GM23248 (cell line): ENCODE measurements at regions not wholly inside any gene's neighbourhood (a gene's known extent, or its start where the extent isn't known, plus 50 kb on each side); places are given as distances from the start of the nearest gene placed in this dataset.

ENCODE experiments used
- DNase-seq: peaks from one replicate; pipeline ENCODE4 v3.0.0-alpha.2; 2015
- H2AFZ ChIP-seq: fragments of 200-600 bp; sonication (generic); 2 replicates; pipeline ENCODE4 v1.6.1; 2016; ENCODE audit warnings: antibody characterized with exemption
- H3F3A ChIP-seq: fragments of 200-600 bp; sonication (generic); 2 replicates; pipeline ENCODE4 v1.6.1; 2016; ENCODE audit warnings: mild to moderate bottlenecking, antibody characterized with exemption, mixed run types; ENCODE audit not compliant: insufficient read depth
- H3K27ac ChIP-seq: fragments of 200-600 bp; sonication (generic); 2 replicates; pipeline ENCODE4 v1.5.1; 2016; ENCODE audit warnings: mild to moderate bottlenecking
- H3K27me3 ChIP-seq: fragments of 200-600 bp; sonication (generic); replicated peaks from 2 replicates; pipeline ENCODE4 v1.6.1; 2016; ENCODE audit warnings: mild to moderate bottlenecking; ENCODE audit not compliant: insufficient read depth
- H3K36me3 ChIP-seq: fragments of 200-600 bp; sonication (generic); 2 replicates; pipeline ENCODE4 v1.6.1; 2016; ENCODE audit warnings: low read depth, mild to moderate bottlenecking
- H3K4me1 ChIP-seq: fragments of 200-600 bp; sonication (generic); 2 replicates; pipeline ENCODE4 v1.6.1; 2016; ENCODE audit warnings: mild to moderate bottlenecking; ENCODE audit not compliant: insufficient read depth
- H3K4me2 ChIP-seq: fragments of 200-600 bp; sonication (generic); one replicate; pipeline ENCODE4 v1.6.1; 2016; ENCODE audit warnings: mild to moderate bottlenecking; ENCODE audit not compliant: unreplicated experiment
- H3K4me3 ChIP-seq: fragments of 200-600 bp; sonication (generic); 2 replicates; pipeline ENCODE4 v1.5.1; 2016; ENCODE audit warnings: mild to moderate bottlenecking
- H3K79me2 ChIP-seq: fragments of 200-600 bp; sonication (generic); 2 replicates; pipeline ENCODE4 v1.6.1; 2016; ENCODE audit warnings: mild to moderate bottlenecking; ENCODE audit not compliant: insufficient read depth
- H3K9ac ChIP-seq: fragments of 200-600 bp; sonication (generic); 2 replicates; pipeline ENCODE4 v1.6.1; 2016; ENCODE audit warnings: mild to moderate bottlenecking
- H3K9me2 ChIP-seq: fragments of 200-600 bp; sonication (generic); 2 replicates; pipeline ENCODE4 v1.6.1; 2016; ENCODE audit warnings: mixed run types, mild to moderate bottlenecking, moderate library complexity; ENCODE audit not compliant: insufficient read depth
- H3K9me3 ChIP-seq: fragments of 200-600 bp; sonication (generic); one replicate; pipeline ENCODE4 v1.6.1; 2017; ENCODE audit warnings: low read depth
- H4K20me1 ChIP-seq: fragments of 200-600 bp; sonication (generic); 2 replicates; pipeline ENCODE4 v1.6.0; 2016; ENCODE audit not compliant: insufficient read depth
- EZH2 ChIP-seq: fragments of 200-600 bp; sonication (generic); IDR thresholded peaks from 2 replicates; pipeline ENCODE4 v1.6.1; 2018; ENCODE audit warnings: antibody characterized with exemption, mild to moderate bottlenecking; ENCODE audit not compliant: insufficient read depth, poor library complexity, severe bottlenecking
- EZH2phosphoT487 ChIP-seq: fragments of 200-600 bp; sonication (generic); IDR thresholded peaks from 2 replicates; pipeline ENCODE4 v1.6.1; 2018; ENCODE audit warnings: antibody characterized with exemption, moderate library complexity, mild to moderate bottlenecking, low read depth; ENCODE audit not compliant: insufficient read depth
- WGBS, 2 experiments: methylation state at CpG; one replicate each; pipeline ENCODE4 v1.1.6; 2015 to 2017; ENCODE audit warnings: low lambda C conversion rate in 2 of 2, low coverage in 1 of 2; ENCODE audit errors: missing lambda C conversion rate in 2 of 2; 5-methylcytosine and 5-hydroxymethylcytosine counted together
- in situ Hi-C: fragments of 300-500 bp; cut with MboI; formaldehyde crosslinking; loops from 2 replicates; pipeline ENCODE4 v1.15.0; 2020

- Histone ChIP-seq H3K79me2 (no peaks in the 10 kb centered on the region), H3K9ac (no peak overlapping the region), H3K9me2 (no peaks in the 10 kb centered on the region), H3K27me3 (no peaks in the 10 kb centered on the region), H3K27ac (no peak overlapping the region), H3K4me3 (no peak overlapping the region), H3K4me1 (peaks cover 6% of the 10 kb centered on the region; the same call in 1 of the 2 replicates), H3F3A (no peaks in the 10 kb centered on the region), H4K20me1 (no peaks in the 10 kb centered on the region), H3K36me3 (no peaks in the 10 kb centered on the region), H2AFZ (no peak overlapping the region), H3K9me3 (no peaks in the 10 kb centered on the region), H3K4me2 (no peak overlapping the region)
- no peak for DNase-seq
- in situ Hi-C loops = no loop called here
- WGBS, 2 experiments = 50 to 51% methylated on average over 19 of the region's 19 CpGs
- TF ChIP-seq EZH2 (no peak), EZH2phosphoT487 (no peak)
Observed at GRCh38 chr2:120656273-120656950, 79.3 kb upstream of the GLI2 start.

GRCh38 chr2:120658042-120658769 lies 77.5 kb upstream of the GLI2 start:
- Histone ChIP-seq H3F3A (no peaks in the 10 kb centered on the region), H2AFZ (no peak overlapping the region), H3K9me3 (no peaks in the 10 kb centered on the region), H3K9ac (no peak overlapping the region), H3K79me2 (no peaks in the 10 kb centered on the region), H3K36me3 (no peaks in the 10 kb centered on the region), H3K4me1 (peaks cover 4% of the 10 kb centered on the region; the same call in 1 of the 2 replicates), H3K27me3 (no peaks in the 10 kb centered on the region), H3K4me2 (no peak overlapping the region), H4K20me1 (no peaks in the 10 kb centered on the region), H3K27ac (no peak overlapping the region), H3K4me3 (no peak overlapping the region), H3K9me2 (no peaks in the 10 kb centered on the region)
- DNase-seq = no peak
- 50 to 51% methylated on average over 7 of the region's 7 CpGs for WGBS, 2 experiments
- in situ Hi-C loops = no loop called here
- TF ChIP-seq EZH2 (no peak), EZH2phosphoT487 (no peak)

GRCh38 chr2:120658770-120659158 lies 76.9 kb upstream of the GLI2 start:
- Histone ChIP-seq H3K9me3 (no peaks in the 10 kb centered on the region), H3K27me3 (no peaks in the 10 kb centered on the region), H3K27ac (no peak overlapping the region), H3K36me3 (no peaks in the 10 kb centered on the region), H3K79me2 (no peaks in the 10 kb centered on the region), H3K4me3 (no peak overlapping the region), H2AFZ (no peak overlapping the region), H4K20me1 (no peaks in the 10 kb centered on the region), H3K9me2 (no peaks in the 10 kb centered on the region), H3K9ac (no peak overlapping the region), H3K4me2 (no peak overlapping the region), H3F3A (no peaks in the 10 kb centered on the region), H3K4me1 (no peaks in the 10 kb centered on the region)
- DNase-seq = no peak
- in situ Hi-C loops = no loop called here
- no peak for TF ChIP-seq EZH2
- no peak for TF ChIP-seq EZH2phosphoT487
- 72 to 75% methylated on average over 2 of the region's 2 CpGs for WGBS, 2 experiments

GRCh38 chr2:120659275-120659977 lies 76.2 kb upstream of the GLI2 start:
- no peaks in the 10 kb centered on the region for H3K4me1 ChIP-seq
- no peak overlapping the region for H3K27ac ChIP-seq
- H2AFZ ChIP-seq = no peak overlapping the region
- H3K9ac ChIP-seq = no peak overlapping the region
- no peaks in the 10 kb centered on the region for H3K27me3 ChIP-seq
- peaks cover 4% of the 10 kb centered on the region for H3K9me3 ChIP-seq
- TF ChIP-seq EZH2 (no peak), EZH2phosphoT487 (no peak)
- no peaks in the 10 kb centered on the region for H3F3A ChIP-seq
- H3K4me3 ChIP-seq = no peak overlapping the region
- no peak overlapping the region for H3K4me2 ChIP-seq
- no peaks in the 10 kb centered on the region for H3K36me3 ChIP-seq
- no peaks in the 10 kb centered on the region for H4K20me1 ChIP-seq
- WGBS, 2 experiments = 77 to 79% methylated on average over 10 of the region's 10 CpGs
- no peaks in the 10 kb centered on the region for H3K79me2 ChIP-seq
- H3K9me2 ChIP-seq = no peaks in the 10 kb centered on the region
- no peak for DNase-seq
- in situ Hi-C loops = no loop called here
